Hematopoietic multipotent progenitor cell treated with erythropoietin and hydrocortisone succinate and interleukin-3 and kit ligand, for 17 days (in vitro differentiated cells): ENCODE measurements at regions not wholly inside any gene's neighbourhood (a gene's known extent, or its start where the extent isn't known, plus 50 kb on each side); places are given as distances from the start of the nearest gene placed in this dataset.

Source experiments
- DNase-seq: peaks from one replicate; pipeline ENCODE4 v3.0.0-alpha.2; 2015; ENCODE audit warnings: low spot score

DNA sequence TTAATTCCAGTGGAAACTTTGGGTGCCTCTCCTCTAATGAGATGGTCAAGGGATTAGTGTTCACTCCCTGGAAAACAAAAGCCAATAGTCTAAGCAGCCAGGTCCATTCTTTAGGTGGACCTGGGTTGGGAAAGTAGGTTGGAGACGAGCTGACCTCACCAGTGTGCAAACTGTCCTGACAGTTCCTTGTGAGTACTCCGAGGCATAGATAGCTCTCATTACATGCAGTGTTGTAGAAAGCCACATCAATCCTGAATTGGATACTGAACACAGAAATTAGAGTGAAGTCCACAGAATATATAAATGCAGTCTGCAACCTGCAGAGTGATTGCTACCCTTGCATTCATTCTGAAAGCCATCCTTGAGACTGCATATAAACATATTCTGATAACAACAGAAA, 675.1 kb upstream of the CXADR start:
- no peak for DNase-seq

- DNase-seq = no peak
Observed at GRCh38 chr21:16838331-16838730, 674.5 kb upstream of the CXADR start.

- DNase-seq = no peak
Observed at GRCh38 chr21:16840538-16840937, 672.3 kb upstream of the CXADR start.

- DNase-seq = no peak
Observed at GRCh38 chr21:16841975-16842695, 670.7 kb upstream of the CXADR start.

- DNase-seq = no peak
Observed at GRCh38 chr21:16842696-16843035, 670.2 kb upstream of the CXADR start.

GRCh38 chr21:16847211-16847610, 665.6 kb upstream of the CXADR start:
- no peak for DNase-seq

GRCh38 chr21:16851054-16851453, 661.8 kb upstream of the CXADR start:
- DNase-seq = no peak

DNA sequence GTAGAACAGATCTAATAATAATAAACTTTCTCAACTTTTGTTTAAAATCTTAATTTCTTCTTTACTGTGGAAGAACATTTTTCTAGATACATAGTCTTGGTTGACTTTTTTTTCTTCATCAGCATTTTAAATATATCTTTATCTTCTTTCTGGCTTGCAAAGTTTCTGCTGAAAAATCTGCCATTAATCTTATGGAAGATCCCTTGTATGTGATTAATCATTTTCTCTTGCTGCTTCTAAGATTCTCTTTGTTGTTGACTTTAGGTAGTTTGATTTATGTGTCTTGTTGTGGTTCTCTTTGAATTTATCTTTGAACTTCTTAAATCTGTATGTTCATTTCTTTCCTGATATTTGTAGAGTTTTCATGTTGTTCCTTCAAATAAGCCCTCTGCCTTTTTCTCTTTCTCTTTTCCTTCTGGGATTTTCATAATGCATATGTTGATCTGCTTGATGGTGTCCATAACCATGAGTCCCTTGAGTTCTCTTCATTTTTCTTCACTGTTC, 657.6 kb upstream of the CXADR start:
- DNase-seq = no peak

DNA sequence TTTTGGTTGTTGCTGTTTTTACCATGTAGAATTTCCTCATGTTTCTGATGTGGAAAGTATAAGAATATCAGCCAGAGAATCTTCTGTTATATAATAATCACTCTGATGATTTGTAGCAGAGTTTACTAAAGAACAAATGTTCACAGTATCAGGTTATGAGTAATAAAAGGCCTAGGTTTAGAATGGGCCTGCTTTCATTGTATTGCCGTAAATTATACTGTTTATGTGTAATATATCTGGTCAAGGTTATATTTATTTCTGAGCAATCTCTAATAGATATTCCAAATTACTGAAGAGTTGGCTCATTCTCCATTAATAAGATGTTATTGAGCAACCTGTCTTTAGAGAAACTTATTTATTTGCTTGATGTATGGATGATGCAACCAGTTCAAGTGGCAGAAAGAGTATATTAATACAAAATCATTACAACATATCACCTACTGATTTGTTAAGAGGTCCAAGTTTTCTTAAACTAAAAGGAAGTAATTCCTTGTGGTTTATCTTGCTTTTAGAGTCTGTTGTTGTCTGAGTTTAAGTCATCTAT, 649.4 kb upstream of the CXADR start:
- no peak for DNase-seq

DNA sequence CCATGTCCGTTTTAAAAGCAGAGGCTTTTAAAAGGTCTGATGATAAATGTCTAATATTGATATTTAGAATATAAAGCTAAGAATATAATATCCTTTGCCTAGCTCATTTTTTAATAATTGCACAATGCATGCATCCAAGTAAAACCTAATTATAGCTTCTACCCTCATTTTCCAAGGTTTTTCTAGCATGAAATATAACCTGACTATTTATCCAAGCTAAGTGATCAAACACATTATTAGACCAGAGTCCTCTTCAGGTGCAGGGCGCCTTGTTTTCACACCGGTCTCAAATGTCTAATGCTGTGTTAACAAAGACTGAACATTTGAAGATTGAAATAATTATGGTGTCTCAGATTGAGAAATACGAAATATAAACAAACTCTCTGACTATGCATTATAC, 648.9 kb upstream of the CXADR start:
- DNase-seq = no peak

GRCh38 chr21:16865632-16866031, 647.2 kb upstream of the CXADR start:
- no peak for DNase-seq

DNA sequence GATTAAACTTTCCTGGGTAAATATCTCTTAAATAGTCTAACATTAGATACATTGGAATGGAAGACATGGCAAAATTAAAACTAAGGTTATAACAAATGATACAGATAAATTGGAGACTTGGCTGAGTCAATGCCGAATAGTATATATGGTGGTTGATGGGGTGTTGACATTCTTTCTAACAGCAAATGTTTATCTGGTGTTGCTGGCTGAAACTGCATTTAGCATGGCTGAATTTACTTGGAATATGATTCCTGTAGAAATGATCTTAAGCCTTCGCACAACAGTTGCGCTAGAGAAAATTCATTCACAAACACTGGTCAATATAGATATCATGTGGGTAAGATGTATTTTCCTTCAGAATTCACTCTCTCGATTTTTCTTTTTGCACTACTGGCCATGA, 646.0 kb upstream of the CXADR start:
- DNase-seq = no peak

- no peak for DNase-seq
Observed at GRCh38 chr21:16870103-16870502, 642.7 kb upstream of the CXADR start.

GRCh38 chr21:16872616-16873015, 640.2 kb upstream of the CXADR start:
- DNase-seq = no peak

DNA sequence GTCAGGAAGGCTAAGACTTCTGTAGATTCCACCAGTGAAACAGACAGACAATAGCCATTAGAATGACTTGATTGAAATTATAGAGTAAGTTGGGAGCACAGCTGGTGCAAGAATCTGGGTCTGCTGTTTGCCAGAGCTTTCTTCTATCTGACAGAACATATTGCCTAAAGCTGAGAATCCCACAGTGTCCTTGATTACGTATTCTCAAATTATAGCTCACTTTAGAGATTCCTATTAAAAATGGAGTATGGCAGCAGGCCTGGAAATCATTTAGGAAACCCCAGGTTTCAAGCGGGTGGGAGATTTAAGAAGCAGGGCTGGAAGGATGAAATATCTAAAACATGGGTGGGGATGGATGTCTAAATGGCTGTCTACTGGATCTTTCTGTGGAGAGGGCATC, 639.7 kb upstream of the CXADR start:
- DNase-seq = no peak

DNA sequence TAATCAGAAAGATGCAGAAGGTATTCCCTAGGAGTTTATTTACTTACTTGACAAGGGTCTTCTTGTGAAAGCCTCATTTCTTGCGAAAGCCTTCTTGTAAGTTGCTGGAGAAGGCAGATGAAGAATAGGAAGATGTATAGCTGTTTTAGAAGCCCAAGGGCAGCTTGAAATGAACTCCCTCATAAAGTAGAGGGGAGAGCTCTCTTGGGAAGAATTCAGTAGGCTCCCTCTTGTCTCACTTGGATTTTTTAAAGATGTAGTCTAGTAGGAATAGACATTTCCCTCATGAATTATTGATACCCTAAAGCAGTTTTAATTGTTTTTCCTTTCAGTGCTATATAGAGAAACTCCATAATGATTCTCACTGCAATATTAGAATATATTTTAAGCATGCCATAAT, 639.2 kb upstream of the CXADR start:
- DNase-seq = no peak

GRCh38 chr21:16879479-16879878, 633.4 kb upstream of the CXADR start:
- no peak for DNase-seq

- no peak for DNase-seq
Observed at GRCh38 chr21:16891821-16892220, 621.0 kb upstream of the CXADR start.

GRCh38 chr21:16900685-16901084, 612.2 kb upstream of the CXADR start:
- no peak for DNase-seq

DNA sequence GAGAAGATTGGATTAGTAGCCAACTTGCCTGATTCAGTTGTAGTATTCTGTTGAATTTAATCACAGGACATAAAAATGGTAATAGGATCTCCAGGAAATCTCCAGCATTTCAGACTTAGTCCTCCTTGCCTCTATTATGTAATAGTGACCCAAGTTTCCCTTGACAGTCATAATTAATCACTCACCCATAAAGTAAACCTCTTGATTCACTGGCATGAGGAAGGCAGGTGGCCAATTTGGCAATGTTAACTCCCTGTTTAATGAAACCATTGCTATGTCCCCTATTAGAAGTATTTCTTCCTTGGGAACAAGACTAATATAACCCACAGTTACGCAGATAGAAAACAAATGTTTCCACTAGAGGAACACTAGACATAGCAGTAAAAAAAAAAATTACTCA, 604.8 kb upstream of the CXADR start:
- no peak for DNase-seq

DNA sequence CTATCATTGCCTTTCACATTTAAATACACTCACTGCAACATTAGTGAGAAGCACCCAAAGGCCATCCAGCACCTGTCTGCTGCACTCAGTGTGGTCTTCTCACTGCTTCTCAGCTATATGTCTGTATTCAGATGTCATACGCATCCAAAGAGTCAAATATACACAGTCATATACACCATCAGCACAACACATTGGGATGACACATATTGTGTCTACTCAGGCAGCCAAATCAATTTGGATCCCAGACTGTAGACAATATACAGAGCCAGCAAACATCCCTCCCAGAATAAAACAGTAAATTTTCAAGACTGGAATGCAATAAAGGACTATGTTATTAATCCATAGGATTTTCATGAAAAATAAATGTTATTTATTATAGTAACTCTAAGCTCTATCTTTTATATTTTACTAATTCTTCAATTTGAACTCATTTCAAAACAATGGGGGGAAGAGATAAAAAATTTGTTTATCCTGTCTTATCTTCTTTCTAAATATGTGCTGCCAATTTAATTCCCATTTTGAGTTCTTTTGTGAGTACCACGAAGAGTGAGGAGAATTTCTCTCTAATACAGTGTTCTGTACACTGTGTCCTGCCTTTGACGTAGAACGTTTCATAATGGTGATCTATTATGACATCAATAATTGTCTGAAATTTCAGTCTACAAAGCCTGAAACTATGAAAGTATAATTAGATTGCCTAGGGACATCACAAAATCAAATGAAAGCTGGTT, 602.2 kb upstream of the CXADR start:
- no peak for DNase-seq

GRCh38 chr21:16911166-16911607, 601.7 kb upstream of the CXADR start:
- DNase-seq = no peak

DNA sequence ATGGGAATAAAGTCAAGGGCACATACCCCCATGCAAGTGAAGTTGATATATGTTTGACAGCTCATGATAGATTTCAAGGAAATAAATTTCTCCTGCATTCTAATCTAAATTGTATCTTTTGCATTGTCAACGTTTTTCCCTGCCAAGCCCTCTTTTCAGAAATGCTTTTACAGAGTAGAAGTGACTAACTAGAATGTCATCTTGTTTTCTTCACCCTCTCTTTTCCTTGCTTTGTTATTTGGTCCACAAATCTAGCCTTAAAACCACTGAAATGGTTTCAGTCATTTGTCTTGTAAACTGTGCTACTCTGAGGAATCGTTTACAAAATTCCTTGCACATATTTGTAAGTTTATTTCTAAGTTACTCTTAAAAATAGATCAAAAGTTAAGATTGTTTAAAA, 600.8 kb upstream of the CXADR start:
- DNase-seq = no peak
